ENCODE measurements at regions not wholly inside any gene's neighbourhood (a gene's known extent, or its start where the extent isn't known, plus 50 kb on each side); places are given as distances from the start of the nearest gene placed in this dataset.

DNA sequence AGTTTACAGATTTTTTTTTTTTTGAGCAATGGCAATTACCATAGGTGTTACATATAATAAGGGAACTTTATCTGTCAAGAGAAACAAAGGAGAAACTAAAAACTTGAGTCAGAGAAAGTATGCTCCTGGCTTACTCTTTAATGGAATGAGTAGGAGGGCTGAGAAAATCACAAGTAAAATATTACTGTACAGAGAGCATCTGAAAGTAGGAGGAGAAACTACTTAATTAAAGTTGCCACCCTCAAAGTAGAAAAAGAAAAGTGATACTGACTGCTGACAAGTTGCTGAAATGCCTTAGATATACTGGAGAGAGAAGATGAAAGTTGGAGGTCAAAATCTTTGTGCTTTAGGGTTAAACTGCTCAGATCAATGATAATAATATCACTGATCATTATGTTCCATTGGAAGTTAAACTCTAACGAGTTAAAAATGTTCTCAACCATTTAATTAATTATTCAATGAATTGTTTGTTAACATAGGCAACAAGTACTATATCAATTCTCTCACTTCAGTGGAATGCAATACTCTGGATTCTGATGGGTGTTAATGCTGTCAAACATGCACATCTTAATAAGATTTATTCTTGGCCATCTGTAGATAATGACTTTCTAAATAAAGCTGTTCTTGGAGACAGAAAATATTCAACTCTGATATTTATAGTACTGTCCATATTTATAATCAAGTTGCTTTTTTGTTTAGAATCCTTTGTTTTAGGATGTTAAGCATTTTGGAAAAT, 61.2 kb upstream of the CAMK2D start:
- no peak for DNase-seq (ENCODE audit: low read depth in 1 of 2, low spot score in 1 of 2)
- Histone ChIP-seq H3K27me3 (ENCODE audit: insufficient read depth, poor library complexity, severe bottlenecking) (no peaks in the 10 kb centered on the region), H3K4me3 (replicated peaks; ENCODE audit: insufficient read depth, low read length) (no peak overlapping the region), H3K27ac (replicated peaks) (no peak overlapping the region)
- TF ChIP-seq SPI1 (IDR thresholded peaks at IDR 0.05; ENCODE audit: borderline replicate concordance, low read depth) (no peak), GABPA (IDR thresholded peaks at IDR 0.05; ENCODE audit: low read depth) (no peak)

- no peak for DNase-seq (ENCODE audit: low read depth in 1 of 2, low spot score in 1 of 2)
- no peaks in the 10 kb centered on the region for H3K27me3 ChIP-seq (ENCODE audit: insufficient read depth, poor library complexity, severe bottlenecking)
- no peak overlapping the region for H3K27ac ChIP-seq (replicated peaks)
- no peak for TF ChIP-seq CTCF (IDR thresholded peaks at IDR 0.05; ENCODE audit: insufficient read depth, low read length)
- TF ChIP-seq, protein P1, sequence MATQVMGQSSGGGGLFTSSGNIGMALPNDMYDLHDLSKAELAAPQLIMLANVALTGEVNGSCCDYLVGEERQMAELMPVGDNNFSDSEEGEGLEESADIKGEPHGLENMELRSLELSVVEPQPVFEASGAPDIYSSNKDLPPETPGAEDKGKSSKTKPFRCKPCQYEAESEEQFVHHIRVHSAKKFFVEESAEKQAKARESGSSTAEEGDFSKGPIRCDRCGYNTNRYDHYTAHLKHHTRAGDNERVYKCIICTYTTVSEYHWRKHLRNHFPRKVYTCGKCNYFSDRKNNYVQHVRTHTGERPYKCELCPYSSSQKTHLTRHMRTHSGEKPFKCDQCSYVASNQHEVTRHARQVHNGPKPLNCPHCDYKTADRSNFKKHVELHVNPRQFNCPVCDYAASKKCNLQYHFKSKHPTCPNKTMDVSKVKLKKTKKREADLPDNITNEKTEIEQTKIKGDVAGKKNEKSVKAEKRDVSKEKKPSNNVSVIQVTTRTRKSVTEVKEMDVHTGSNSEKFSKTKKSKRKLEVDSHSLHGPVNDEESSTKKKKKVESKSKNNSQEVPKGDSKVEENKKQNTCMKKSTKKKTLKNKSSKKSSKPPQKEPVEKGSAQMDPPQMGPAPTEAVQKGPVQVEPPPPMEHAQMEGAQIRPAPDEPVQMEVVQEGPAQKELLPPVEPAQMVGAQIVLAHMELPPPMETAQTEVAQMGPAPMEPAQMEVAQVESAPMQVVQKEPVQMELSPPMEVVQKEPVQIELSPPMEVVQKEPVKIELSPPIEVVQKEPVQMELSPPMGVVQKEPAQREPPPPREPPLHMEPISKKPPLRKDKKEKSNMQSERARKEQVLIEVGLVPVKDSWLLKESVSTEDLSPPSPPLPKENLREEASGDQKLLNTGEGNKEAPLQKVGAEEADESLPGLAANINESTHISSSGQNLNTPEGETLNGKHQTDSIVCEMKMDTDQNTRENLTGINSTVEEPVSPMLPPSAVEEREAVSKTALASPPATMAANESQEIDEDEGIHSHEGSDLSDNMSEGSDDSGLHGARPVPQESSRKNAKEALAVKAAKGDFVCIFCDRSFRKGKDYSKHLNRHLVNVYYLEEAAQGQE (IDR thresholded peaks at IDR 0.05; ENCODE audit: insufficient replicate concordance, low read depth), result no peak
- no peak overlapping the region for H3K4me3 ChIP-seq (replicated peaks; ENCODE audit: insufficient read depth, low read length)
These were observed 60.3 kb upstream of the CAMK2D start for GRCh38 chr4:113821856-113822255.

DNA sequence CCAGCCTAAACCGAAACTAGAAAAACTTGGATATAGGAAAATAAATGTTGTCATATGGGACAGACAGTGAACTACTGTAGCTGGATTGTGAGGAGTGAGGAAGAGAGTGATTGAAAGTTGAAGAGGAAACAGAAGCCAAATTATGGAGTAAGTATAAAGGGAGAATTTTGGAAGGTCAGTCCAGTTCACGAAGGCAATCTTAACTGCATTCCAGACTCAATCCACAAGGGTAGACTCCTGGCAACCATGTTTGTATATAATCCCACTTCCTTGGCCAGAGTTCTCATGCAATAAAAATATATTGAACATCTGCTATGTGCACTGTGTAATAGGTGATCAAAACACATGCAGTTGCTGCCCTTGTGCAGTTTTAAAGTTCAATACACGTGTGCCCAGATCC, 58.6 kb upstream of the CAMK2D start:
- no peak for TF ChIP-seq SPI1 (IDR thresholded peaks at IDR 0.05; ENCODE audit: borderline replicate concordance, low read depth)
- TF ChIP-seq CTCF (IDR thresholded peaks at IDR 0.05; ENCODE audit: insufficient read depth, low read length), result no peak
- TF ChIP-seq, protein P1 (IDR thresholded peaks at IDR 0.05; ENCODE audit: insufficient replicate concordance, low read depth), result no peak
- no peak for TF ChIP-seq GABPA (IDR thresholded peaks at IDR 0.05; ENCODE audit: low read depth)
- no peak for TF ChIP-seq POLR2AphosphoS5 (IDR thresholded peaks at IDR 0.05; ENCODE audit: low read depth)
- no peak for DNase-seq (ENCODE audit: low read depth in 1 of 2, low spot score in 1 of 2)
- Histone ChIP-seq H3K27me3 (ENCODE audit: insufficient read depth, poor library complexity, severe bottlenecking) (no peaks in the 10 kb centered on the region), H3K27ac (replicated peaks) (no peak overlapping the region), H3K4me3 (replicated peaks; ENCODE audit: insufficient read depth, low read length) (no peak overlapping the region)

- Histone ChIP-seq H3K27me3 (ENCODE audit: insufficient read depth, poor library complexity, severe bottlenecking) (no peaks in the 10 kb centered on the region), H3K4me3 (replicated peaks; ENCODE audit: insufficient read depth, low read length) (no peak overlapping the region), H3K27ac (replicated peaks) (no peak overlapping the region)
- TF ChIP-seq POLR2AphosphoS5 (IDR thresholded peaks at IDR 0.05; ENCODE audit: low read depth), result no peak
- no peak for TF ChIP-seq GABPA (IDR thresholded peaks at IDR 0.05; ENCODE audit: low read depth)
- no peak for TF ChIP-seq SPI1 (IDR thresholded peaks at IDR 0.05; ENCODE audit: borderline replicate concordance, low read depth)
- TF ChIP-seq, protein P1 (IDR thresholded peaks at IDR 0.05; ENCODE audit: insufficient replicate concordance, low read depth), result no peak
- no peak for TF ChIP-seq CTCF (IDR thresholded peaks at IDR 0.05; ENCODE audit: insufficient read depth, low read length)
- DNase-seq (ENCODE audit: low read depth in 1 of 2, low spot score in 1 of 2), result no peak
These were observed 54.3 kb upstream of the CAMK2D start for GRCh38 chr4:113815826-113816225.

All from HL-60 (cell line).